Stimulated activated naive CD8-positive, alpha-beta T cell treated with anti-CD3 and anti-CD28 coated beads, Interleukin-15, Interleukin-2, amounts not matched to agents 100 ng/mL and 50 ng/mL, for 24 hours (primary cell): ENCODE measurements at regions not wholly inside any gene's neighbourhood (a gene's known extent, or its start where the extent isn't known, plus 50 kb on each side); places are given as distances from the start of the nearest gene placed in this dataset.

ENCODE experiments used
- H3K27ac Mint-ChIP-seq: one replicate; pipeline ENCODE4 v1.8.0; 2021; ENCODE audit warnings: mild to moderate bottlenecking, mixed read lengths
- H3K27me3 Mint-ChIP-seq: one replicate; pipeline ENCODE4 v1.8.0; 2021; ENCODE audit warnings: mixed read lengths
- H3K36me3 Mint-ChIP-seq: one replicate; pipeline ENCODE4 v1.8.0; 2021; ENCODE audit warnings: low read depth, mixed read lengths
- H3K4me1 Mint-ChIP-seq: one replicate; pipeline ENCODE4 v1.8.0; 2021; ENCODE audit warnings: low read depth, mixed read lengths
- H3K4me3 Mint-ChIP-seq: one replicate; pipeline ENCODE4 v1.8.0; 2021; ENCODE audit warnings: mild to moderate bottlenecking, mixed read lengths
- H3K9me3 Mint-ChIP-seq: one replicate; pipeline ENCODE4 v1.8.0; 2021; ENCODE audit warnings: mixed read lengths

- Mint-ChIP-seq H3K27ac (no peak overlapping the region), H3K9me3 (peaks cover 3% of the 10 kb centered on the region), H3K4me1 (no peaks in the 10 kb centered on the region), H3K36me3 (peaks cover 5% of the 10 kb centered on the region), H3K4me3 (no peak overlapping the region), H3K27me3 (no peaks in the 10 kb centered on the region)
Observed at GRCh38 chr17:63311416-63311937, 134.6 kb downstream of the CYB561 start.

- Mint-ChIP-seq H3K27me3 (no peaks in the 10 kb centered on the region), H3K4me1 (no peaks in the 10 kb centered on the region), H3K36me3 (peaks cover 13% of the 10 kb centered on the region), H3K27ac (no peak overlapping the region), H3K4me3 (no peak overlapping the region), H3K9me3 (peaks cover 3% of the 10 kb centered on the region)
Observed at GRCh38 chr17:63314761-63315160, 131.3 kb downstream of the CYB561 start.

- no peak overlapping the region for H3K27ac Mint-ChIP-seq
- no peaks in the 10 kb centered on the region for H3K4me1 Mint-ChIP-seq
- peaks cover 3% of the 10 kb centered on the region for H3K9me3 Mint-ChIP-seq
- H3K36me3 Mint-ChIP-seq, result peaks cover 13% of the 10 kb centered on the region
- no peak overlapping the region for H3K4me3 Mint-ChIP-seq
- no peaks in the 10 kb centered on the region for H3K27me3 Mint-ChIP-seq
Observed at GRCh38 chr17:63316100-63316499, 130.0 kb downstream of the CYB561 start.

- Mint-ChIP-seq H3K9me3 (peaks cover under 1% of the 10 kb centered on the region), H3K4me3 (no peak overlapping the region), H3K4me1 (no peaks in the 10 kb centered on the region), H3K27ac (no peak overlapping the region), H3K36me3 (peaks cover 13% of the 10 kb centered on the region), H3K27me3 (no peaks in the 10 kb centered on the region)
Observed at GRCh38 chr17:63317166-63317840, 128.8 kb downstream of the CYB561 start.

GRCh38 chr17:63325808-63326207 lies 120.3 kb downstream of the CYB561 start:
- H3K27me3 Mint-ChIP-seq, result no peaks in the 10 kb centered on the region
- no peaks in the 10 kb centered on the region for H3K4me1 Mint-ChIP-seq

GRCh38 chr17:63329876-63330275 lies 116.2 kb downstream of the CYB561 start:
- no peaks in the 10 kb centered on the region for H3K9me3 Mint-ChIP-seq
- no peaks in the 10 kb centered on the region for H3K27me3 Mint-ChIP-seq
- no peak overlapping the region for H3K4me3 Mint-ChIP-seq
- H3K36me3 Mint-ChIP-seq, result peaks cover 7% of the 10 kb centered on the region
- no peaks in the 10 kb centered on the region for H3K4me1 Mint-ChIP-seq
- no peak overlapping the region for H3K27ac Mint-ChIP-seq

More at GRCh38 chr17:63325808-63326207, 120.3 kb downstream of the CYB561 start:
- H3K36me3 Mint-ChIP-seq, result no peaks in the 10 kb centered on the region
- H3K9me3 Mint-ChIP-seq, result no peaks in the 10 kb centered on the region
- H3K4me3 Mint-ChIP-seq, result no peak overlapping the region
- H3K27ac Mint-ChIP-seq, result no peak overlapping the region

GRCh38 chr17:63331301-63332061 lies 114.6 kb downstream of the CYB561 start:
- Mint-ChIP-seq H3K9me3 (no peaks in the 10 kb centered on the region), H3K27ac (no peak overlapping the region)

GRCh38 chr17:63332286-63332685 lies 113.8 kb downstream of the CYB561 start:
- Mint-ChIP-seq H3K9me3 (no peaks in the 10 kb centered on the region), H3K27me3 (no peaks in the 10 kb centered on the region), H3K36me3 (peaks cover 7% of the 10 kb centered on the region), H3K27ac (no peak overlapping the region), H3K4me1 (no peaks in the 10 kb centered on the region), H3K4me3 (no peak overlapping the region)

More at GRCh38 chr17:63331301-63332061, 114.6 kb downstream of the CYB561 start:
- no peaks in the 10 kb centered on the region for H3K27me3 Mint-ChIP-seq
- peaks cover 7% of the 10 kb centered on the region for H3K36me3 Mint-ChIP-seq
- H3K4me1 Mint-ChIP-seq, result no peaks in the 10 kb centered on the region
- H3K4me3 Mint-ChIP-seq, result no peak overlapping the region

GRCh38 chr17:63333869-63334268 lies 112.2 kb downstream of the CYB561 start:
- Mint-ChIP-seq H3K9me3 (no peaks in the 10 kb centered on the region), H3K27me3 (no peaks in the 10 kb centered on the region), H3K4me1 (no peaks in the 10 kb centered on the region), H3K4me3 (no peak overlapping the region), H3K36me3 (peaks cover 7% of the 10 kb centered on the region), H3K27ac (no peak overlapping the region)

- Mint-ChIP-seq H3K36me3 (peaks cover 7% of the 10 kb centered on the region), H3K27me3 (no peaks in the 10 kb centered on the region), H3K4me1 (no peaks in the 10 kb centered on the region), H3K27ac (no peak overlapping the region), H3K9me3 (no peaks in the 10 kb centered on the region), H3K4me3 (no peak overlapping the region)
Observed at GRCh38 chr17:63335831-63336230, 110.3 kb downstream of the CYB561 start.

- Mint-ChIP-seq H3K9me3 (no peaks in the 10 kb centered on the region), H3K27me3 (no peaks in the 10 kb centered on the region), H3K4me1 (no peaks in the 10 kb centered on the region), H3K4me3 (no peak overlapping the region), H3K27ac (no peak overlapping the region), H3K36me3 (peaks cover 4% of the 10 kb centered on the region)
Observed at GRCh38 chr17:63337579-63337978, 108.5 kb downstream of the CYB561 start.

- Mint-ChIP-seq H3K4me3 (no peak overlapping the region), H3K27ac (no peak overlapping the region), H3K4me1 (no peaks in the 10 kb centered on the region), H3K36me3 (peaks cover 4% of the 10 kb centered on the region), H3K9me3 (no peaks in the 10 kb centered on the region), H3K27me3 (no peaks in the 10 kb centered on the region)
Observed at GRCh38 chr17:63338272-63338671, 107.8 kb downstream of the CYB561 start.

- Mint-ChIP-seq H3K4me1 (no peaks in the 10 kb centered on the region), H3K36me3 (peaks cover 7% of the 10 kb centered on the region), H3K4me3 (no peak overlapping the region), H3K27me3 (no peaks in the 10 kb centered on the region), H3K9me3 (no peaks in the 10 kb centered on the region), H3K27ac (no peak overlapping the region)
Observed at GRCh38 chr17:63341276-63341675, 104.8 kb downstream of the CYB561 start.

GRCh38 chr17:63344383-63344782 lies 101.7 kb downstream of the CYB561 start:
- H3K9me3 Mint-ChIP-seq, result no peaks in the 10 kb centered on the region
- peaks cover 7% of the 10 kb centered on the region for H3K36me3 Mint-ChIP-seq
- no peak overlapping the region for H3K4me3 Mint-ChIP-seq
- H3K27ac Mint-ChIP-seq, result no peak overlapping the region
- no peaks in the 10 kb centered on the region for H3K4me1 Mint-ChIP-seq
- no peaks in the 10 kb centered on the region for H3K27me3 Mint-ChIP-seq

GRCh38 chr17:63345611-63346010 lies 100.5 kb downstream of the CYB561 start:
- H3K9me3 Mint-ChIP-seq, result no peaks in the 10 kb centered on the region
- H3K27me3 Mint-ChIP-seq, result no peaks in the 10 kb centered on the region
- H3K4me3 Mint-ChIP-seq, result no peak overlapping the region

More at GRCh38 chr17:63345611-63346010, 100.5 kb downstream of the CYB561 start:
- H3K4me1 Mint-ChIP-seq, result no peaks in the 10 kb centered on the region
- no peak overlapping the region for H3K27ac Mint-ChIP-seq
- peaks cover 7% of the 10 kb centered on the region for H3K36me3 Mint-ChIP-seq
